H9 (cell line): ENCODE measurements at regions not wholly inside any gene's neighbourhood (a gene's known extent, or its start where the extent isn't known, plus 50 kb on each side); places are given as distances from the start of the nearest gene placed in this dataset.

Experiments
- DNase-seq: peaks from one replicate; pipeline ENCODE4 v3.0.0-alpha.2; 2017
- H2AFZ ChIP-seq: one replicate; pipeline ENCODE4 v1.6.1; 2013; ENCODE audit warnings: mild to moderate bottlenecking, low read length, control low read depth, moderate library complexity
- H2AK5ac ChIP-seq: 2 replicates; pipeline ENCODE4 v1.6.1; 2013; ENCODE audit warnings: low read length, control low read depth, mixed read lengths; ENCODE audit not compliant: insufficient read length
- H2BK120ac ChIP-seq: one replicate; pipeline ENCODE4 v1.6.1; 2013; ENCODE audit warnings: low read depth, mild to moderate bottlenecking, low read length, control low read depth, inconsistent platforms; ENCODE audit not compliant: poor library complexity, severe bottlenecking
- H2BK12ac ChIP-seq: 2 replicates; pipeline ENCODE4 v1.6.1; 2013; ENCODE audit warnings: low read length, control low read depth, mixed read lengths, low read depth; ENCODE audit not compliant: insufficient read length
- H2BK15ac ChIP-seq: 2 replicates; pipeline ENCODE4 v1.6.1; 2013; ENCODE audit warnings: low read depth, low read length, control low read depth
- H2BK20ac ChIP-seq: one replicate; pipeline ENCODE4 v1.6.1; 2013; ENCODE audit warnings: low read depth, mild to moderate bottlenecking, low read length, control low read depth, inconsistent platforms; ENCODE audit not compliant: poor library complexity, severe bottlenecking
- H2BK5ac ChIP-seq: 2 replicates; pipeline ENCODE4 v1.6.1; 2013; ENCODE audit warnings: low read length, control low read depth, mixed read lengths; ENCODE audit not compliant: insufficient read length
- H3K14ac ChIP-seq: 2 replicates; pipeline ENCODE4 v1.6.1; 2013; ENCODE audit warnings: low read length, control low read depth; ENCODE audit not compliant: insufficient read depth
- H3K18ac ChIP-seq: 2 replicates; pipeline ENCODE4 v1.6.1; 2013; ENCODE audit warnings: low read depth, mild to moderate bottlenecking, mixed read lengths, low read length, control low read depth; ENCODE audit not compliant: insufficient read length
- H3K23ac ChIP-seq: 2 replicates; pipeline ENCODE4 v1.6.1; 2013; ENCODE audit warnings: low read length, control low read depth, mixed read lengths, low read depth; ENCODE audit not compliant: insufficient read length
- H3K23me2 ChIP-seq: 2 replicates; pipeline ENCODE4 v1.6.1; 2013; ENCODE audit warnings: low read depth, mild to moderate bottlenecking, mixed read lengths, low read length, control low read depth; ENCODE audit not compliant: insufficient read length, poor library complexity, severe bottlenecking
- H3K27ac ChIP-seq: 2 replicates; pipeline ENCODE4 v1.5.1; 2013; ENCODE audit warnings: low read length, control low read depth, mixed read lengths, low read depth; ENCODE audit not compliant: insufficient read length
- H3K27me3 ChIP-seq: 2 replicates; pipeline ENCODE4 v1.6.1; 2013; ENCODE audit warnings: low read length, control low read depth, inconsistent platforms; ENCODE audit not compliant: insufficient read depth
- H3K4ac ChIP-seq: 2 replicates; pipeline ENCODE4 v1.6.1; 2013; ENCODE audit warnings: low read depth, mild to moderate bottlenecking, control low read depth, inconsistent platforms, low read length, moderate library complexity
- H3K4me1 ChIP-seq: 2 replicates; pipeline ENCODE4 v1.6.1; 2013; ENCODE audit warnings: low read length, control low read depth, inconsistent platforms; ENCODE audit not compliant: insufficient read depth
- H3K4me2 ChIP-seq: 2 replicates; pipeline ENCODE4 v1.6.1; 2013; ENCODE audit warnings: low read length, control low read depth, mixed read lengths; ENCODE audit not compliant: insufficient read length, insufficient read depth
- H3K56ac ChIP-seq: 2 replicates; pipeline ENCODE4 v1.6.1; 2013; ENCODE audit warnings: low read depth, mild to moderate bottlenecking, mixed read lengths, low read length, control low read depth; ENCODE audit not compliant: insufficient read length
- H3K79me1 ChIP-seq: 2 replicates; pipeline ENCODE4 v1.6.1; 2013; ENCODE audit warnings: low read depth, mild to moderate bottlenecking, moderate library complexity, low read length, control low read depth, inconsistent platforms; ENCODE audit not compliant: insufficient read depth, poor library complexity, severe bottlenecking
- H3K79me2 ChIP-seq: 2 replicates; pipeline ENCODE4 v1.6.1; 2013; ENCODE audit warnings: low read length, control low read depth, inconsistent platforms; ENCODE audit not compliant: insufficient read depth
- H3K9ac ChIP-seq: 2 replicates; pipeline ENCODE4 v1.6.1; 2013; ENCODE audit warnings: low read length, control low read depth, mixed read lengths; ENCODE audit not compliant: insufficient read length; ENCODE audit errors: extremely low read depth
- H3K9me3 ChIP-seq: one replicate; pipeline ENCODE4 v1.6.1; 2013; ENCODE audit warnings: low read depth, low read length, inconsistent platforms; ENCODE audit not compliant: control insufficient read depth
- H3T11ph ChIP-seq: one replicate; pipeline ENCODE4 v1.6.1; 2013; ENCODE audit warnings: mild to moderate bottlenecking, low read length, control low read depth, inconsistent platforms
- H4K20me1 ChIP-seq: one replicate; pipeline ENCODE4 v1.6.1; 2013; ENCODE audit not compliant: control insufficient read depth, insufficient read length, insufficient read depth
- H4K5ac ChIP-seq: 2 replicates; pipeline ENCODE4 v1.6.1; 2013; ENCODE audit warnings: low read depth, mild to moderate bottlenecking, mixed read lengths, low read length, control low read depth; ENCODE audit not compliant: insufficient read length
- H4K8ac ChIP-seq: replicated peaks from 2 replicates; pipeline ENCODE4 v1.6.1; 2013; ENCODE audit warnings: low read length, control low read depth, mixed read lengths, low read depth; ENCODE audit not compliant: insufficient read length
- H4K91ac ChIP-seq: 2 replicates; pipeline ENCODE4 v1.6.1; 2013; ENCODE audit warnings: low read depth, mild to moderate bottlenecking, moderate library complexity, mixed read lengths, low read length, control low read depth; ENCODE audit not compliant: insufficient read length
- H3K27ac Mint-ChIP-seq, 3 experiments: 2 replicates in 2 of 3; 3 replicates in 1 of 3; pipeline ENCODE4 v1.8.0; 2020 to 2021; ENCODE audit warnings: mixed read lengths in 3 of 3, mild to moderate bottlenecking in 1 of 3, moderate library complexity in 1 of 3
- H3K27me3 Mint-ChIP-seq: 2 replicates; pipeline ENCODE4 v1.8.0; 2021; ENCODE audit warnings: low read depth, mild to moderate bottlenecking, moderate library complexity, mixed read lengths
- H3K36me3 Mint-ChIP-seq, 3 experiments: 2 replicates in 2 of 3; 3 replicates in 1 of 3; pipeline ENCODE4 v1.8.0; 2020 to 2021; ENCODE audit warnings: low read depth in 3 of 3, mixed read lengths in 3 of 3; ENCODE audit not compliant: insufficient read depth in 1 of 3
- H3K4me1 Mint-ChIP-seq, 2 experiments: 2 replicates each; pipeline ENCODE4 v1.8.0; 2020; ENCODE audit warnings: mixed read lengths in 2 of 2
- H3K4me3 Mint-ChIP-seq, 2 experiments: 2 replicates in 1 of 2; 3 replicates in 1 of 2; pipeline ENCODE4 v1.8.0; 2020 to 2021; ENCODE audit warnings: mild to moderate bottlenecking in 2 of 2, mixed read lengths in 2 of 2, moderate library complexity in 1 of 2
- H3K9me3 Mint-ChIP-seq, 2 experiments: 2 replicates in 1 of 2; 3 replicates in 1 of 2; pipeline ENCODE4 v1.8.0; 2020; ENCODE audit warnings: mild to moderate bottlenecking in 2 of 2, mixed read lengths in 2 of 2, moderate library complexity in 1 of 2
- CTCF ChIP-seq: fragments of 200-600 bp; sonication (generic); conservative IDR thresholded peaks from 3 replicates; pipeline ENCODE4 v1.8.0; 2021; ENCODE audit warnings: antibody characterized with exemption, mild to moderate bottlenecking
- WGBS: extraction: QIAGEN DNeasy Blood & Tissue Kit; methylation state at CpG from one replicate; pipeline ENCODE4 v1.1.7; 2013; ENCODE audit warnings: missing lambda C conversion rate, low lambda C conversion rate, mixed read lengths; ENCODE audit not compliant: insufficient read length; ENCODE audit errors: extremely low coverage; 5-methylcytosine and 5-hydroxymethylcytosine counted together

- no peak for TF ChIP-seq CTCF
- Histone ChIP-seq H3K23me2 (no peaks in the 10 kb centered on the region), H2BK20ac (no peak overlapping the region), H3K56ac (no peak overlapping the region), H3K9ac (no peak overlapping the region), H2BK12ac (no peak overlapping the region), H3K27ac (no peak overlapping the region), H3K18ac (no peak overlapping the region), H2BK120ac (no peak overlapping the region), H4K91ac (no peak overlapping the region), H4K5ac (no peak overlapping the region), H3T11ph (no peak overlapping the region), H3K27me3 (no peaks in the 10 kb centered on the region), H2BK15ac (no peak overlapping the region), H3K4ac (no peak overlapping the region), H3K79me2 (no peaks in the 10 kb centered on the region), H3K9me3 (no peaks in the 10 kb centered on the region), H4K20me1 (no peaks in the 10 kb centered on the region), H3K14ac (no peak overlapping the region), H4K8ac (no peak overlapping the region), H3K23ac (no peak overlapping the region), H2BK5ac (no peak overlapping the region), H3K79me1 (no peaks in the 10 kb centered on the region), H2AK5ac (no peak overlapping the region), H2AFZ (no peak overlapping the region), H3K4me1 (peaks cover 13% of the 10 kb centered on the region), H3K4me2 (no peak overlapping the region)
- no peak for DNase-seq
- H3K27me3 Mint-ChIP-seq: peaks cover 2% of the 10 kb centered on the region; the same call in 1 of the 2 replicates
- no CpG with 5 or more reads among the region's 2 CpGs for WGBS
- no peak overlapping the region for H3K27ac Mint-ChIP-seq
- peaks cover 18 to 43% of the 10 kb centered on the region in 2 experiments for H3K4me1 Mint-ChIP-seq
- H3K36me3 Mint-ChIP-seq: no peaks in the 10 kb centered on the region
- no peaks in the 10 kb centered on the region; a peak in 1 of 5 replicates for H3K9me3 Mint-ChIP-seq
- H3K4me3 Mint-ChIP-seq: no peak overlapping the region
These were observed 114.3 kb upstream of the JAG1 start for GRCh38 chr20:10788055-10788454.
